ENCODE measurements at regions not wholly inside any gene's neighbourhood (a gene's known extent, or its start where the extent isn't known, plus 50 kb on each side); places are given as distances from the start of the nearest gene placed in this dataset.
"Not testable (repeated sequence)": the region's sequence is repeated elsewhere in the genome, so short reads cannot be mapped to it uniquely, and the experiment has no call there.

- H3K9me3 Mint-ChIP-seq; H3K4me3 Mint-ChIP-seq; H3K27ac Mint-ChIP-seq; DNase-seq; intact Hi-C loops (cut with micrococcal nuclease); H3K27me3 Mint-ChIP-seq (ENCODE audit: low read depth); CTCF ChIA-PET; H3K4me1 Mint-ChIP-seq (ENCODE audit: low read depth); H3K36me3 Mint-ChIP-seq (ENCODE audit: low read depth): not testable (repeated sequence)
Measured at GRCh38 chr1:195847957-195848875, 760.0 kb downstream of the KCNT2 start.

- Mint-ChIP-seq H3K36me3 (ENCODE audit: low read depth) (no peaks in the 10 kb centered on the region), H3K27me3 (ENCODE audit: low read depth) (no peaks in the 10 kb centered on the region), H3K4me1 (ENCODE audit: low read depth) (no peaks in the 10 kb centered on the region), H3K9me3 (no peaks in the 10 kb centered on the region), H3K27ac (no peak overlapping the region), H3K4me3 (no peak overlapping the region)
- DNase-seq, result no peak
- CTCF ChIA-PET, result no interaction called here
- intact Hi-C loops (cut with micrococcal nuclease), result no loop called here
Measured at GRCh38 chr1:195831789-195832188, 776.5 kb downstream of the KCNT2 start.

GRCh38 chr1:195828325-195828724 is 779.9 kb downstream of the KCNT2 start:
- H3K36me3 Mint-ChIP-seq (ENCODE audit: low read depth), result no peaks in the 10 kb centered on the region
- H3K4me1 Mint-ChIP-seq (ENCODE audit: low read depth), result no peaks in the 10 kb centered on the region
- no peak overlapping the region for H3K27ac Mint-ChIP-seq
- CTCF ChIA-PET, result no interaction called here
- intact Hi-C loops (cut with micrococcal nuclease), result no loop called here
- no peaks in the 10 kb centered on the region for H3K9me3 Mint-ChIP-seq
- H3K4me3 Mint-ChIP-seq, result no peak overlapping the region
- no peaks in the 10 kb centered on the region for H3K27me3 Mint-ChIP-seq (ENCODE audit: low read depth)
- DNase-seq, result no peak

- Mint-ChIP-seq H3K27me3 (ENCODE audit: low read depth) (no peaks in the 10 kb centered on the region), H3K9me3 (peaks cover 17% of the 10 kb centered on the region), H3K4me1 (ENCODE audit: low read depth) (no peaks in the 10 kb centered on the region), H3K36me3 (ENCODE audit: low read depth) (no peaks in the 10 kb centered on the region), H3K4me3 (no peak overlapping the region), H3K27ac (no peak overlapping the region)
- intact Hi-C loops (cut with micrococcal nuclease), result no loop called here
- no peak for DNase-seq
- CTCF ChIA-PET, result interaction anchor here (1.0 kb wide), 1 partner anchor 350 kb away, joined by 3 read pairs; no protein-coding TSS in a partner anchor
Measured at GRCh38 chr1:195820925-195821324, 787.3 kb downstream of the KCNT2 start.

GRCh38 chr1:195806060-195806459 is 802.2 kb downstream of the KCNT2 start:
- DNase-seq, result no peak
- CTCF ChIA-PET, result no interaction called here
- intact Hi-C loops (cut with micrococcal nuclease), result no loop called here
- H3K4me3 Mint-ChIP-seq, result no peak overlapping the region
- H3K9me3 Mint-ChIP-seq, result peaks cover 6% of the 10 kb centered on the region
- H3K27ac Mint-ChIP-seq, result no peak overlapping the region
- H3K36me3 Mint-ChIP-seq (ENCODE audit: low read depth), result no peaks in the 10 kb centered on the region
- no peaks in the 10 kb centered on the region for H3K27me3 Mint-ChIP-seq (ENCODE audit: low read depth)
- no peaks in the 10 kb centered on the region for H3K4me1 Mint-ChIP-seq (ENCODE audit: low read depth)

GRCh38 chr1:195804547-195804946 is 803.7 kb downstream of the KCNT2 start:
- H3K4me3 Mint-ChIP-seq, result no peak overlapping the region
- CTCF ChIA-PET, result no interaction called here
- H3K9me3 Mint-ChIP-seq, result peaks cover 6% of the 10 kb centered on the region
- no peak overlapping the region for H3K27ac Mint-ChIP-seq
- no peaks in the 10 kb centered on the region for H3K27me3 Mint-ChIP-seq (ENCODE audit: low read depth)
- H3K4me1 Mint-ChIP-seq (ENCODE audit: low read depth), result no peaks in the 10 kb centered on the region
- no peaks in the 10 kb centered on the region for H3K36me3 Mint-ChIP-seq (ENCODE audit: low read depth)
- no peak for DNase-seq
- intact Hi-C loops (cut with micrococcal nuclease), result no loop called here

- H3K27me3 Mint-ChIP-seq (ENCODE audit: low read depth), result no peaks in the 10 kb centered on the region
- CTCF ChIA-PET, result no interaction called here
Measured at GRCh38 chr1:195799016-195799415, 809.2 kb downstream of the KCNT2 start.

GRCh38 chr1:195794225-195794624 is 814.0 kb downstream of the KCNT2 start:
- Mint-ChIP-seq H3K4me3 (no peak overlapping the region), H3K27me3 (ENCODE audit: low read depth) (no peaks in the 10 kb centered on the region), H3K4me1 (ENCODE audit: low read depth) (no peaks in the 10 kb centered on the region), H3K27ac (no peak overlapping the region), H3K9me3 (peaks cover 5% of the 10 kb centered on the region), H3K36me3 (ENCODE audit: low read depth) (no peaks in the 10 kb centered on the region)
- DNase-seq, result no peak
- CTCF ChIA-PET, result no interaction called here
- intact Hi-C loops (cut with micrococcal nuclease), result no loop called here

More at GRCh38 chr1:195799016-195799415, 809.2 kb downstream of the KCNT2 start:
- no peak overlapping the region for H3K27ac Mint-ChIP-seq
- peaks cover 10% of the 10 kb centered on the region for H3K9me3 Mint-ChIP-seq
- no peak for DNase-seq
- no peaks in the 10 kb centered on the region for H3K36me3 Mint-ChIP-seq (ENCODE audit: low read depth)
- no peak overlapping the region for H3K4me3 Mint-ChIP-seq
- H3K4me1 Mint-ChIP-seq (ENCODE audit: low read depth), result no peaks in the 10 kb centered on the region
- intact Hi-C loops (cut with micrococcal nuclease), result no loop called here

GRCh38 chr1:195791796-195792195 is 816.4 kb downstream of the KCNT2 start:
- Mint-ChIP-seq H3K27ac (no peak overlapping the region), H3K4me1 (ENCODE audit: low read depth) (no peaks in the 10 kb centered on the region), H3K4me3 (no peak overlapping the region), H3K36me3 (ENCODE audit: low read depth) (no peaks in the 10 kb centered on the region), H3K9me3 (peaks cover 5% of the 10 kb centered on the region), H3K27me3 (ENCODE audit: low read depth) (no peaks in the 10 kb centered on the region)
- intact Hi-C loops (cut with micrococcal nuclease), result no loop called here
- no peak for DNase-seq
- CTCF ChIA-PET, result no interaction called here

GRCh38 chr1:195790514-195791168 is 817.6 kb downstream of the KCNT2 start:
- intact Hi-C loops (cut with micrococcal nuclease), result no loop called here
- CTCF ChIA-PET, result no interaction called here
- no peaks in the 10 kb centered on the region for H3K36me3 Mint-ChIP-seq (ENCODE audit: low read depth)
- no peak overlapping the region for H3K27ac Mint-ChIP-seq
- H3K4me3 Mint-ChIP-seq, result no peak overlapping the region
- peaks cover 5% of the 10 kb centered on the region for H3K9me3 Mint-ChIP-seq
- DNase-seq, result no peak
- no peaks in the 10 kb centered on the region for H3K4me1 Mint-ChIP-seq (ENCODE audit: low read depth)
- H3K27me3 Mint-ChIP-seq (ENCODE audit: low read depth), result no peaks in the 10 kb centered on the region

- Mint-ChIP-seq H3K27ac (no peak overlapping the region), H3K4me3 (no peak overlapping the region), H3K27me3 (ENCODE audit: low read depth) (no peaks in the 10 kb centered on the region), H3K4me1 (ENCODE audit: low read depth) (no peaks in the 10 kb centered on the region), H3K9me3 (peaks cover 1% of the 10 kb centered on the region), H3K36me3 (ENCODE audit: low read depth) (no peaks in the 10 kb centered on the region)
- intact Hi-C loops (cut with micrococcal nuclease), result no loop called here
- CTCF ChIA-PET, result no interaction called here
- no peak for DNase-seq
Measured at GRCh38 chr1:195789321-195789720, 818.9 kb downstream of the KCNT2 start.

GRCh38 chr1:195788721-195789120 is 819.5 kb downstream of the KCNT2 start:
- intact Hi-C loops (cut with micrococcal nuclease), result no loop called here
- no peak for DNase-seq
- no peaks in the 10 kb centered on the region for H3K4me1 Mint-ChIP-seq (ENCODE audit: low read depth)
- CTCF ChIA-PET, result no interaction called here
- H3K27me3 Mint-ChIP-seq (ENCODE audit: low read depth), result no peaks in the 10 kb centered on the region
- H3K27ac Mint-ChIP-seq, result no peak overlapping the region
- H3K9me3 Mint-ChIP-seq, result no peaks in the 10 kb centered on the region
- no peak overlapping the region for H3K4me3 Mint-ChIP-seq
- no peaks in the 10 kb centered on the region for H3K36me3 Mint-ChIP-seq (ENCODE audit: low read depth)

GRCh38 chr1:195785830-195786229 is 822.4 kb downstream of the KCNT2 start:
- Mint-ChIP-seq H3K9me3 (no peaks in the 10 kb centered on the region), H3K27me3 (ENCODE audit: low read depth) (no peaks in the 10 kb centered on the region), H3K4me3 (no peak overlapping the region), H3K4me1 (ENCODE audit: low read depth) (no peaks in the 10 kb centered on the region), H3K27ac (no peak overlapping the region), H3K36me3 (ENCODE audit: low read depth) (no peaks in the 10 kb centered on the region)
- CTCF ChIA-PET, result no interaction called here
- intact Hi-C loops (cut with micrococcal nuclease), result no loop called here
- DNase-seq, result no peak
